B cell (primary cell): ENCODE measurements at regions not wholly inside any gene's neighbourhood (a gene's known extent, or its start where the extent isn't known, plus 50 kb on each side); places are given as distances from the start of the nearest gene placed in this dataset.

ENCODE experiments used
- ATAC-seq: fragments of 200-7000 bp; cut with Tn5 transposase; one replicate; pipeline ENCODE4 v1.10.0; 2021; ENCODE audit warnings: low read depth, mild to moderate bottlenecking, moderate number of reproducible peaks, moderate library complexity
- CTCF ChIA-PET: fragments of 350-600 bp; sonication (Branson Sonifier 250); formaldehyde crosslinking; loops from one replicate; lab custom pipeline; 2021; ENCODE audit warnings: antibody characterized with exemption, inconsistent platforms; lab: Charles Lee
- POLR2A ChIA-PET: fragments of 350-600 bp; sonication (Branson Sonifier 250); formaldehyde crosslinking; loops from one replicate; lab custom pipeline; 2021; ENCODE audit warnings: antibody characterized with exemption; lab: Charles Lee
- DNase-seq: peaks from one replicate; pipeline ENCODE4 v3.0.0; 2013
- H2AFZ ChIP-seq: 2 replicates; pipeline ENCODE4 v1.6.1; 2012; ENCODE audit warnings: mild to moderate bottlenecking, low read depth, low read length; ENCODE audit not compliant: insufficient read depth, poor library complexity, severe bottlenecking
- H3K27ac ChIP-seq, 2 donors: 1 replicate in 1 of 2; 2 replicates in 1 of 2; pipeline ENCODE4 v1.5.1; 2012 to 2013; ENCODE audit warnings: low read length in 2 of 2, mild to moderate bottlenecking in 2 of 2, moderate library complexity in 1 of 2
- H3K27me3 ChIP-seq, 4 experiments: fragments of 200-600 bp in 1 of 4; sonication (generic) in 1 of 4; replicated peaks in 1 of 4; 1 replicate in 2 of 4; 2 replicates in 2 of 4; pipeline versions ENCODE4 v1.6.1 to v1.7.0; 2013 to 2016; ENCODE audit warnings: low read length in 3 of 4, mild to moderate bottlenecking in 2 of 4, mixed read lengths in 1 of 4, moderate library complexity in 1 of 4; ENCODE audit not compliant: insufficient read depth in 4 of 4, control insufficient read depth in 3 of 4; ENCODE audit errors: control extremely low read depth in 1 of 4
- H3K36me3 ChIP-seq, 2 experiments: replicated peaks in 1 of 2; 1 replicate in 1 of 2; 2 replicates in 1 of 2; pipeline versions ENCODE4 v1.6.1 to v1.7.1; 2013; ENCODE audit warnings: low read length in 1 of 2; ENCODE audit not compliant: insufficient read depth in 2 of 2, control insufficient read depth in 1 of 2; ENCODE audit errors: control extremely low read depth in 1 of 2, extremely low read depth in 1 of 2
- H3K4me1 ChIP-seq, 2 donors: fragments of 200-600 bp in 1 of 2; sonication (generic) in 1 of 2; 1 replicate in 1 of 2; 2 replicates in 1 of 2; pipeline versions ENCODE4 v1.5.1 to v1.6.1; 2013 to 2017; ENCODE audit warnings: low read length in 2 of 2; ENCODE audit not compliant: control insufficient read depth in 2 of 2, insufficient read depth in 2 of 2
- H3K4me2 ChIP-seq: replicated peaks from 2 replicates; pipeline ENCODE3; 2012; ENCODE audit warnings: mild to moderate bottlenecking, low read depth, low read length; ENCODE audit not compliant: poor library complexity, severe bottlenecking
- H3K4me3 ChIP-seq, 5 experiments: fragments of 200-600 bp in 1 of 5; sonication (generic) in 1 of 5; 1 replicate in 3 of 5; 2 replicates in 2 of 5; pipeline versions ENCODE4 v1.5.1 to v1.7.0; 2011 to 2016; ENCODE audit warnings: low read length in 4 of 5, mild to moderate bottlenecking in 4 of 5, low read depth in 2 of 5, control low read depth in 1 of 5, moderate library complexity in 1 of 5; ENCODE audit not compliant: insufficient read depth in 1 of 5; ENCODE audit errors: control extremely low read depth in 1 of 5, extremely low read depth in 1 of 5
- H3K79me2 ChIP-seq: fragments of 200-600 bp; sonication (generic); one replicate; pipeline ENCODE4 v1.6.0; 2016; ENCODE audit warnings: low read length; ENCODE audit not compliant: control insufficient read depth, insufficient read depth
- H3K9ac ChIP-seq: fragments of 200-600 bp; sonication (generic); 2 replicates; pipeline ENCODE4 v1.6.1; 2017; ENCODE audit warnings: mild to moderate bottlenecking, low read length, moderate library complexity
- H3K9me3 ChIP-seq, 3 donors: one replicate each; pipeline versions ENCODE4 v1.6.1 to v1.7.1; 2013; ENCODE audit warnings: low read length in 2 of 3; ENCODE audit not compliant: control insufficient read depth in 2 of 3, insufficient read depth in 1 of 3; ENCODE audit errors: control extremely low read depth in 1 of 3
- H4K20me1 ChIP-seq: 2 replicates; pipeline ENCODE4 v1.6.0; 2012; ENCODE audit warnings: mild to moderate bottlenecking, low read length; ENCODE audit not compliant: insufficient read depth, control insufficient read depth, poor library complexity, severe bottlenecking
- H3K27ac Mint-ChIP-seq: one replicate; pipeline ENCODE4 v1.8.0; 2021; ENCODE audit warnings: mixed read lengths
- H3K27me3 Mint-ChIP-seq: one replicate; pipeline ENCODE4 v1.8.0; 2021; ENCODE audit warnings: mixed read lengths
- H3K4me1 Mint-ChIP-seq: one replicate; pipeline ENCODE4 v1.8.0; 2021; ENCODE audit warnings: mixed read lengths
- H3K4me3 Mint-ChIP-seq: one replicate; pipeline ENCODE4 v1.8.0; 2021; ENCODE audit warnings: mixed read lengths
- H3K9me3 Mint-ChIP-seq: one replicate; pipeline ENCODE4 v1.8.0; 2022; ENCODE audit warnings: mixed read lengths; ENCODE audit not compliant: insufficient read depth
- EZH2 ChIP-seq: IDR thresholded peaks from 2 replicates; pipeline ENCODE4 v1.6.1; 2012; ENCODE audit warnings: borderline replicate concordance, low read depth, mild to moderate bottlenecking, moderate library complexity, low read length; ENCODE audit not compliant: insufficient read depth, poor library complexity, severe bottlenecking
- WGBS: methylation state at CpG from one replicate; pipeline ENCODE4 v1.1.5; 2013; ENCODE audit warnings: missing lambda C conversion rate; ENCODE audit not compliant: insufficient coverage; 5-methylcytosine and 5-hydroxymethylcytosine counted together
- intact Hi-C: fragments of 100-400 bp; cut with micrococcal nuclease; formaldehyde crosslinking; loops from one replicate; pipeline ENCODE4 v1.10.0; 2022
- TF ChIP-seq, protein P1 (sequence below): fragments of 200-600 bp; IDR thresholded peaks from one replicate; pipeline ENCODE4 v1.8.0; 2022; ENCODE audit warnings: antibody characterized with exemption, mild to moderate bottlenecking

DNA sequence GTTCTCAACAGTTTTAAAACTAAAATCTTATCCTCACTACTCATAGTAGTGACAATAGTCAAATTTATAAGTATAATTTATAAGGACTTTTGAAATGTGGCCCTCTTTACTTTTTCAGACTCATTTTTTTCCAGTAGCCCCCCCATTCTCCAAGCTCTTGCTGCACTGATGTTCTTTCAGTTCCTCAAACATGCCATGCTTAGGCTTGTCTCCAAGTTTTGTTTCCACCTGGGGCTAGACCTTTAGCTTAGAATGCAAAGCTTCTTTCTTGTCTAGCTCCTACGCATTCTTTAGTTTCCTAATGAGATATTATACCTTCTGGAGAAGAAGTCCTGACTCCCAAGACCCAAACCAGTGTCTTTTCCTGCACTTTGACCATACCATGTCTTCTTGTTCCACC lies 222.6 kb downstream of the NOL4 start:
- ChIA-PET CTCF (no interaction called here), POLR2A (no interaction called here)
- Mint-ChIP-seq H3K9me3 (no peaks in the 10 kb centered on the region), H3K4me3 (no peak overlapping the region), H3K27me3 (no peaks in the 10 kb centered on the region), H3K4me1 (no peaks in the 10 kb centered on the region), H3K27ac (no peak overlapping the region)
- intact Hi-C loops, result no loop called here
- ATAC-seq (no peak), DNase-seq (no peak)
- H3K79me2 ChIP-seq, result no peaks in the 10 kb centered on the region
- no peaks in the 10 kb centered on the region for H3K36me3 ChIP-seq
- H3K4me3 ChIP-seq, result no peak overlapping the region
- WGBS, result 75% methylated on average over 1 of the region's 1 CpG
- no peaks in the 10 kb centered on the region for H3K4me1 ChIP-seq
- H2AFZ ChIP-seq, result no peak overlapping the region
- no peak for TF ChIP-seq EZH2
- TF ChIP-seq, protein P1, sequence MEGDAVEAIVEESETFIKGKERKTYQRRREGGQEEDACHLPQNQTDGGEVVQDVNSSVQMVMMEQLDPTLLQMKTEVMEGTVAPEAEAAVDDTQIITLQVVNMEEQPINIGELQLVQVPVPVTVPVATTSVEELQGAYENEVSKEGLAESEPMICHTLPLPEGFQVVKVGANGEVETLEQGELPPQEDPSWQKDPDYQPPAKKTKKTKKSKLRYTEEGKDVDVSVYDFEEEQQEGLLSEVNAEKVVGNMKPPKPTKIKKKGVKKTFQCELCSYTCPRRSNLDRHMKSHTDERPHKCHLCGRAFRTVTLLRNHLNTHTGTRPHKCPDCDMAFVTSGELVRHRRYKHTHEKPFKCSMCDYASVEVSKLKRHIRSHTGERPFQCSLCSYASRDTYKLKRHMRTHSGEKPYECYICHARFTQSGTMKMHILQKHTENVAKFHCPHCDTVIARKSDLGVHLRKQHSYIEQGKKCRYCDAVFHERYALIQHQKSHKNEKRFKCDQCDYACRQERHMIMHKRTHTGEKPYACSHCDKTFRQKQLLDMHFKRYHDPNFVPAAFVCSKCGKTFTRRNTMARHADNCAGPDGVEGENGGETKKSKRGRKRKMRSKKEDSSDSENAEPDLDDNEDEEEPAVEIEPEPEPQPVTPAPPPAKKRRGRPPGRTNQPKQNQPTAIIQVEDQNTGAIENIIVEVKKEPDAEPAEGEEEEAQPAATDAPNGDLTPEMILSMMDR, result no peak
- H3K9me3 ChIP-seq, result peaks cover 0 to 4% (median 0%) of the 10 kb centered on the region in 3 donors
- no peak overlapping the region for H3K27ac ChIP-seq
- H3K4me2 ChIP-seq, result no peak overlapping the region
- no peaks in the 10 kb centered on the region for H3K27me3 ChIP-seq
- no peak overlapping the region for H3K9ac ChIP-seq
- no peaks in the 10 kb centered on the region for H4K20me1 ChIP-seq

DNA sequence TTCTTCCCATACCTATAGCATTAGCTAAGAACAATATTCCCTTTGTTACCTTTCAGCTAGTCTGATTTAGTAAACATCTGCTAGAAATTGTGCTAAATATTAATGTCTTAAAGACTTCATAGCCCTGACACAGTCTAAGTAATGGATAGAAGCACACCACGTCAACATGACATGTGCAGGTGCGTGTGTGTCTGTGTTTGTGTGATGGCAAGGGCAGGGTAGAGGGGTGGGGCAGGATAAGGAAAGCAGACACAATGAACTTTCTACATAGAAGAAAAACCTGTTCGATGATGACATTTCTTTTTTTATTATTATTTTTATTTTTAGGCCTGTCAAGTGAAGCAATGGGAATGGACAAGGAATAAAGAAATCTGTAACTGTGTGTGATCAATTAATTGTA lies 223.3 kb downstream of the NOL4 start:
- Histone ChIP-seq H4K20me1 (no peaks in the 10 kb centered on the region), H3K79me2 (no peaks in the 10 kb centered on the region), H3K4me2 (no peak overlapping the region), H2AFZ (no peak overlapping the region), H3K4me3 (no peak overlapping the region), H3K9me3 (peaks cover 0 to 4% (median 0%) of the 10 kb centered on the region in 3 donors), H3K27ac (no peak overlapping the region), H3K9ac (no peak overlapping the region), H3K36me3 (no peaks in the 10 kb centered on the region), H3K27me3 (no peaks in the 10 kb centered on the region), H3K4me1 (no peaks in the 10 kb centered on the region)
- Mint-ChIP-seq H3K27me3 (no peaks in the 10 kb centered on the region), H3K27ac (no peak overlapping the region), H3K9me3 (no peaks in the 10 kb centered on the region), H3K4me3 (no peak overlapping the region), H3K4me1 (no peaks in the 10 kb centered on the region)
- CTCF ChIA-PET, result no interaction called here
- POLR2A ChIA-PET, result no interaction called here
- ATAC-seq (no peak), DNase-seq (no peak)
- TF ChIP-seq, protein P1, result no peak
- no peak for TF ChIP-seq EZH2
- no CpG with 5 or more reads among the region's 3 CpGs for WGBS
- intact Hi-C loops, result no loop called here
